Retinal pigment epithelial cell (primary cell): ENCODE measurements at regions not wholly inside any gene's neighbourhood (a gene's known extent, or its start where the extent isn't known, plus 50 kb on each side); places are given as distances from the start of the nearest gene placed in this dataset.

Source experiments
- DNase-seq: peaks from one replicate; pipeline ENCODE4 v3.0.0-alpha.2; 2010; ENCODE audit warnings: low read depth
- H3K4me3 ChIP-seq: 2 replicates; pipeline ENCODE4 v1.5.1; 2011; ENCODE audit warnings: mild to moderate bottlenecking, low read length, control low read depth, moderate library complexity
- CTCF ChIP-seq: conservative IDR thresholded peaks from 2 replicates; pipeline ENCODE4 v1.5.1; 2011; ENCODE audit warnings: low read depth, low read length, control low read depth, inconsistent platforms

DNA sequence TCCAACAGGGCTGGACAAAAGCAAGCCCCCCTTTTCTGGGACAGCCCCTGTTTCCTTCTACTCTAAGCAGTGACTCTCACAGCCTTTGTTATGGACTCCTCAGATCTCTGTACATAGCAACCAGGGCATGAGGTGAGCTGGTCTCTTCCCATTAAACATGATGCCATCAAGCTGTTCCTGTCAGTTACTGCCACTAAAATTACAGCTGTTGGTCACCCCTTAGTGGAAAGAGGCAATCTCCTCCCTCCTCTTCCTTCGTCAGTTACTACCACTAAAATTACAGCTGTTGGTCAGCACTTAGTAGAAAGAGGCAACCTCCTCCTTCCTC lies 95.2 kb upstream of the SMIM36 start:
- TF ChIP-seq CTCF = no peak

DNA sequence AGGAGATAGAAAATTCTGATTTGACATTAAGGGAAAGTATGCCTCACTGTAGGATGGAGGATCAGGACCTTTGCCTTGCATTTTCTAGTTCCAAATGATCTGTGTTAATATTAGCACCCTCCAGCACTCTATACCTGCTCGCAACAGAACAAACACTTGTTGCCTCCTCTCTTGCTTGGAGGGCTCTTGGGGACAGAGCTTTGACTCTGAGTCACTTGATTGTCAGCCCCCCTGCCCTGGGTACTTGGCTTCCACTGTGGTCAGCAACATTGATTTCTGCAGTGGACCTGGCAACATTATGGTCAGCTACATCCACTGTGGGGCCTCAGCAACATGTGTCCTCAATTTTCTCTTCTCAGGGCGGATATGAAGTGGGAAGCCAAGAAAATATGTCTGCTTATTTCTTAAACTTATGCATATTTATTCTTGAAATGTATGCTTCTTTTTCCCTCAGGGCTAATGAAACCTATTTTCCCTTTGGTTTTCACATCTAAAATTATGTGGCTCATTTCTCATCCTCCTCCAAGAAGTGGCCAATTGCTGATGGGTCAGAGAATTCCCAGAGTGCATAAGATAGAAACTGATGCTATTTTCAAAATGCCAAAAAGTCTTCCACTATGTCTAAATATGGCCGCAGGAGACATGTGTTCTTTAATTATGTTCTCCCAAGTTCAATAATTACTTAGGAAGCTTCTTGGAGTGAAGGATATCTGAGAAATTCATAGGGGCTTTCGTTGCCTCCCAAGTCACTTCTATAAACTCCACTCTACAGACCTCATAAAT lies 94.6 kb upstream of the SMIM36 start:
- TF ChIP-seq CTCF = no peak
- no peak for DNase-seq
- H3K4me3 ChIP-seq = no peak overlapping the region

More for the DNA sequence above, 95.2 kb upstream of the SMIM36 start:
- H3K4me3 ChIP-seq = no peak overlapping the region
- no peak for DNase-seq

DNA sequence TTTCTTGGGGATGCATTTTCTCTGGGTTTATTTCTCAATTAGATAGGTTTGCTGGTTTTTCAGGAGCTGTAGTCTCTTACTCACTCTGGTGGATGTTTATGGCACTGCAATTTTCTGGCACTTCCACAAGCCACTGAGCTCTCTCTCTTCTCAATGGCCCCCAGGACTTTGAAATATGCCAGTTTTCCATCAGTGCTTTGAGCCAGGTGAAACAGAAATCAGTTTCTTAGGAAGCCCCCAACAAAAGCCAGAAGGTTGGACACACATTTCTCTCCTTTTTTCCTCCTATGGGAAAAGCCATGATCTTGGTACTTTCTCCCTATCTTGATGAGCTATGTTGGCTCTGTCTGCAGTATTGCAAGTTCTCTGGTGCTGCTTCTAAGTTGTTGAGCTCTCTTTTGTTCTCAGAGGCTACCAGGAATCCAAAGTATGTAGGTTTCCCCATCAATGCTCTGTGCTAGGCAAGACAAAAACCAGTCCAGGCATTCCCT lies 90.7 kb upstream of the SMIM36 start:
- peak; percentile 89 for TF ChIP-seq CTCF
- no peak overlapping the region for H3K4me3 ChIP-seq
- no peak for DNase-seq

DNA sequence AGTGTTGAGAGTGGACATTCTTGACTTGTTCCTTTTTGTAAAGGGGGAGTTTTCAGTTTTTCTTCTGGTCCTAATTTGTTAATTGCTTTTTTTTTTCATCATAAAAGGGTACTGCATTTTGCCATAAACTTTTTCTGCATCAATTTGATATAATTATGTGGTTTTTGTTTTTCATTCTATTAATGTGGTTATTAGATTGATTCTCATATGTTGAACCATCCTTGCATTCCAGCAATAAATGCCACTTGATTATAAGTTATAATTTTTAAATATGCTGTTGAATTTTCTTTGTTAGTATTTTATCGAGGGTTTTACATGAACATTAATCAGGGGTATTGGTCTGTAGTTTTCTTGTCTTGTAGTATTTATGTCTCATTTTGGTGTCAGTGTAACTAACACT lies 87.2 kb upstream of the SMIM36 start:
- H3K4me3 ChIP-seq = no peak overlapping the region
- no peak for DNase-seq
- no peak for TF ChIP-seq CTCF

GRCh38 chr17:55588446-55589242 lies 77.4 kb upstream of the SMIM36 start:
- TF ChIP-seq CTCF = no peak
- H3K4me3 ChIP-seq = no peak overlapping the region
- DNase-seq = no peak

DNA sequence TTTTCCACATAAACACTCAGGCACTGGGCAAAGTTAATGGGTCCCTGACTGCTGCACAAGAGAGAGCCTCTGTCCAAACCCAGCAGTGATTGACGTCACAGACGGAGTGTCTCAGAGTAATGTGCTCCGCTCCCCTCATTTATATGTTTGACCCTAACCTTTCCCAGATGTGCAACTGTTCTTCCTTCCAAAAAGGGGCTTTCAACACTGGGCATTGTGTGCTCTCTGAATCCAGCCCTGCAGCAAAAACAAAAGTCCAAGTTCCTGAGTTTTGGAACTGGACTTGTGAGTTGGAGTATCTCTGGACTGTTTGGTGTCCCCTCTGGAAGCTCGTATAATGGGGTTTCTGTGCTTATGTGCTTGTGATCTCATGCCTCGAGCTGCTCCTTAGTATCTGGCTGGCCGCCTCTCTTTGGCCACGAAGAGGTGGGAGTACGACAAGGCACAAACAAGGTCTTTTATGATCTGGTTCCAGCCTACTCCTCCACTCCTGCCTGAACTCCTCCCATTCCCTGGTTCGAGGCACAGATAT lies 76.4 kb upstream of the SMIM36 start:
- H3K4me3 ChIP-seq = no peak overlapping the region
- no peak for TF ChIP-seq CTCF
- no peak for DNase-seq
